OCI-LY7 (cell line): ENCODE measurements at regions not wholly inside any gene's neighbourhood (a gene's known extent, or its start where the extent isn't known, plus 50 kb on each side); places are given as distances from the start of the nearest gene placed in this dataset.

Source experiments
- EZH2phosphoT487 ChIP-seq: fragments of 200-600 bp; sonication (generic); IDR thresholded peaks from 2 replicates; pipeline ENCODE4 v1.6.1; 2018; ENCODE audit warnings: low read depth, borderline replicate concordance, mild to moderate bottlenecking, mixed run types, antibody characterized with exemption, low read length, moderate library complexity, mixed read lengths
- TF ChIP-seq, protein P1 (sequence below): fragments of 200-600 bp; sonication (generic); conservative IDR thresholded peaks from 2 replicates; pipeline ENCODE4 v1.5.1; 2014; ENCODE audit warnings: mild to moderate bottlenecking, antibody characterized with exemption, low read length, moderate library complexity, mixed read lengths

DNA sequence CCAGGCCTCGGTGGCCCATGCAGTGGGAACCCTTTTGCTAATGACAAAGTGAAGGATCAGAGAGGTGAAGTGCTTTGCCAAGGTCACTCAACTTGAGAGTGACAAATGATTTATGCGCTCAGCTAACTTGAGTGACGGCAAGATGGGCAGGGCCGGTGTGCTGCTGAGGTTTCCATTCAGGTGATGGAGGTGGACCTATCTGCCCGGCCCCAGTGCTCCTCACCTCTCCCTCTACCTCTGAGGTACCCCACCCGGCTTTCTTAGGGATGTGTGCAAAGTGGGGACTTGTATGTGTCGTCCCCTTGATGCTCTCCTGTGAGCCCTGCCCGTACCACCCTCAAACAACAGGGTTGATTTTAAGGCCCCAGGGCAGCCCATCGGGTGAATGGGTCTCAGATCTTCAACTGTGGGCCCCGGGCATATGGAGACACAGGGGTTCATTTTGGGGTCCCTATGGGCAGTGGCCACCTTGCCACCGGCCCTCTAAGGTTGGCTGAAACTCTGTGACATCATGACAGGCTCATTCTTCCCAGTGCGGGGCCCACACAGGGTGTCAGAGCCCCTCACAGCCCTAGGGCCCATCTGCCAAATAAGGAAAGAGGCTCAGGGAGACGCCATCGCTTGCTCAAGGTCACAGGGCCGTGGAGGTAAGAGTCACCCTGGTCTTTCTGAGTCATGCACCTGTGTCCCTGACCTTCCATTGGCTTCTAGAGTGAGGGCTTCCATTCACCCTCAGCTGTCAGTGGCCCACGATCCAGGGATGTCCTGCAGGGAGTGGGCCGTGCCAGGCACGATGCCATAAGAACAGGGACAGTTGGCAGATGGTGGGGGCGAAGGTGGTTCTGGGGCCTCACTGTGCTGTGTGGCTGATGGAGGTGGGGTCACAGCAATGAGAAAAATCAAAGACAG lies 170.6 kb upstream of the MVB12B start:
- TF ChIP-seq, protein P1, sequence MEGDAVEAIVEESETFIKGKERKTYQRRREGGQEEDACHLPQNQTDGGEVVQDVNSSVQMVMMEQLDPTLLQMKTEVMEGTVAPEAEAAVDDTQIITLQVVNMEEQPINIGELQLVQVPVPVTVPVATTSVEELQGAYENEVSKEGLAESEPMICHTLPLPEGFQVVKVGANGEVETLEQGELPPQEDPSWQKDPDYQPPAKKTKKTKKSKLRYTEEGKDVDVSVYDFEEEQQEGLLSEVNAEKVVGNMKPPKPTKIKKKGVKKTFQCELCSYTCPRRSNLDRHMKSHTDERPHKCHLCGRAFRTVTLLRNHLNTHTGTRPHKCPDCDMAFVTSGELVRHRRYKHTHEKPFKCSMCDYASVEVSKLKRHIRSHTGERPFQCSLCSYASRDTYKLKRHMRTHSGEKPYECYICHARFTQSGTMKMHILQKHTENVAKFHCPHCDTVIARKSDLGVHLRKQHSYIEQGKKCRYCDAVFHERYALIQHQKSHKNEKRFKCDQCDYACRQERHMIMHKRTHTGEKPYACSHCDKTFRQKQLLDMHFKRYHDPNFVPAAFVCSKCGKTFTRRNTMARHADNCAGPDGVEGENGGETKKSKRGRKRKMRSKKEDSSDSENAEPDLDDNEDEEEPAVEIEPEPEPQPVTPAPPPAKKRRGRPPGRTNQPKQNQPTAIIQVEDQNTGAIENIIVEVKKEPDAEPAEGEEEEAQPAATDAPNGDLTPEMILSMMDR = no peak
- no peak for TF ChIP-seq EZH2phosphoT487
